CD14-positive monocyte (primary cell): ENCODE measurements at regions not wholly inside any gene's neighbourhood (a gene's known extent, or its start where the extent isn't known, plus 50 kb on each side); places are given as distances from the start of the nearest gene placed in this dataset.

Experiments
- DNase-seq, 3 donors: peaks; one replicate each; pipeline ENCODE4 v3.0.0-alpha.2; 2011 to 2022
- H2AFZ ChIP-seq: 2 replicates; pipeline ENCODE4 v1.6.0; 2012; ENCODE audit warnings: mild to moderate bottlenecking, low read depth, low read length, inconsistent platforms; ENCODE audit not compliant: insufficient read depth, poor library complexity, severe bottlenecking
- H3K27ac ChIP-seq, 2 donors: 1 replicate in 1 of 2; 2 replicates in 1 of 2; pipeline ENCODE4 v1.5.1; 2012 to 2013; ENCODE audit warnings: low read length in 2 of 2, control low read depth in 1 of 2, inconsistent platforms in 1 of 2, low read depth in 1 of 2, mild to moderate bottlenecking in 1 of 2
- H3K27me3 ChIP-seq, 2 donors: one replicate each; pipeline versions ENCODE4 v1.6.0 to v1.6.1; 2011 to 2013; ENCODE audit warnings: low read length in 2 of 2; ENCODE audit not compliant: control insufficient read depth in 2 of 2, insufficient read depth in 2 of 2
- H3K36me3 ChIP-seq, 2 donors: replicated peaks in 1 of 2; 1 replicate in 1 of 2; 2 replicates in 1 of 2; pipeline versions ENCODE4 v1.5.1 to v1.6.1; 2012 to 2013; ENCODE audit warnings: low read length in 2 of 2, control low read depth in 1 of 2, inconsistent platforms in 1 of 2, mild to moderate bottlenecking in 1 of 2; ENCODE audit not compliant: insufficient read depth in 2 of 2, control insufficient read depth in 1 of 2
- H3K4me1 ChIP-seq, 2 donors: 1 replicate in 1 of 2; 2 replicates in 1 of 2; pipeline versions ENCODE4 v1.5.1 to v1.6.1; 2012 to 2013; ENCODE audit warnings: low read length in 2 of 2, control low read depth in 1 of 2, inconsistent platforms in 1 of 2, mild to moderate bottlenecking in 1 of 2, moderate library complexity in 1 of 2; ENCODE audit not compliant: insufficient read depth in 2 of 2, control insufficient read depth in 1 of 2
- H3K4me2 ChIP-seq: replicated peaks from 2 replicates; pipeline ENCODE3; 2012; ENCODE audit warnings: low read length, moderate library complexity, mild to moderate bottlenecking; ENCODE audit not compliant: poor library complexity, severe bottlenecking; ENCODE audit errors: extremely low read depth
- H3K4me3 ChIP-seq, 3 experiments: fragments of 200-600 bp in 1 of 3; sonication (generic) in 1 of 3; replicated peaks in 1 of 3; 1 replicate in 2 of 3; 2 replicates in 1 of 3; pipeline ENCODE4 v1.5.1; 2011 to 2013; ENCODE audit warnings: low read length in 3 of 3, mild to moderate bottlenecking in 3 of 3, control low read depth in 2 of 3, low read depth in 2 of 3, inconsistent platforms in 1 of 3, moderate library complexity in 1 of 3
- H3K79me2 ChIP-seq: 2 replicates; pipeline ENCODE4 v1.6.0; 2012; ENCODE audit warnings: mild to moderate bottlenecking, control low read depth, inconsistent platforms, low read length, moderate library complexity; ENCODE audit not compliant: insufficient read depth
- H3K9ac ChIP-seq: 2 replicates; pipeline ENCODE4 v1.6.0; 2017; ENCODE audit warnings: low read length, mild to moderate bottlenecking; ENCODE audit not compliant: insufficient read depth, poor library complexity, severe bottlenecking
- H3K9me3 ChIP-seq, 2 donors: replicated peaks in 1 of 2; 1 replicate in 1 of 2; 2 replicates in 1 of 2; pipeline versions ENCODE4 v1.5.1 to v1.6.1; 2012 to 2013; ENCODE audit warnings: low read length in 2 of 2, control low read depth in 1 of 2; ENCODE audit not compliant: control insufficient read depth in 1 of 2, insufficient read depth in 1 of 2
- H4K20me1 ChIP-seq: 2 replicates; pipeline ENCODE4 v1.6.0; 2012; ENCODE audit warnings: mild to moderate bottlenecking, low read length, control low read depth, moderate library complexity; ENCODE audit not compliant: insufficient read depth
- H3K27ac Mint-ChIP-seq, 7 donors: one replicate each; pipeline ENCODE4 v1.8.0; 2020; ENCODE audit warnings: mild to moderate bottlenecking in 7 of 7, mixed read lengths in 7 of 7, moderate library complexity in 6 of 7, inconsistent platforms in 2 of 7
- H3K27me3 Mint-ChIP-seq, 3 donors: one replicate each; pipeline ENCODE4 v1.8.0; 2021 to 2022; ENCODE audit warnings: low read depth in 3 of 3, mild to moderate bottlenecking in 3 of 3, mixed read lengths in 3 of 3, moderate library complexity in 3 of 3, inconsistent platforms in 1 of 3
- H3K36me3 Mint-ChIP-seq, 2 donors: one replicate each; pipeline ENCODE4 v1.8.0; 2020; ENCODE audit warnings: mixed read lengths in 2 of 2, inconsistent platforms in 1 of 2, mild to moderate bottlenecking in 1 of 2
- H3K4me1 Mint-ChIP-seq: one replicate; pipeline ENCODE4 v1.8.0; 2020; ENCODE audit warnings: mild to moderate bottlenecking, mixed read lengths
- H3K4me3 Mint-ChIP-seq, 2 donors: one replicate each; pipeline ENCODE4 v1.8.0; 2020; ENCODE audit warnings: mild to moderate bottlenecking in 2 of 2, mixed read lengths in 2 of 2, moderate library complexity in 1 of 2
- H3K9me3 Mint-ChIP-seq, 7 donors: one replicate each; pipeline ENCODE4 v1.8.0; 2020 to 2022; ENCODE audit warnings: mixed read lengths in 7 of 7, mild to moderate bottlenecking in 6 of 7, moderate library complexity in 6 of 7, inconsistent platforms in 2 of 7
- CTCF ChIP-seq: fragments of 200-600 bp; IDR thresholded peaks from one replicate; pipeline ENCODE4 v1.8.0; 2022; ENCODE audit warnings: antibody characterized with exemption, mild to moderate bottlenecking
- WGBS: methylation state at CpG from one replicate; pipeline ENCODE4 v1.1.5; 2013; ENCODE audit warnings: missing lambda C conversion rate; ENCODE audit not compliant: insufficient coverage; 5-methylcytosine and 5-hydroxymethylcytosine counted together
- intact Hi-C, 2 donors: fragments of 100-400 bp; cut with micrococcal nuclease; formaldehyde crosslinking; loops; one replicate each; pipeline versions ENCODE4 v1.15.0 to v1.15.1; 2023

DNA sequence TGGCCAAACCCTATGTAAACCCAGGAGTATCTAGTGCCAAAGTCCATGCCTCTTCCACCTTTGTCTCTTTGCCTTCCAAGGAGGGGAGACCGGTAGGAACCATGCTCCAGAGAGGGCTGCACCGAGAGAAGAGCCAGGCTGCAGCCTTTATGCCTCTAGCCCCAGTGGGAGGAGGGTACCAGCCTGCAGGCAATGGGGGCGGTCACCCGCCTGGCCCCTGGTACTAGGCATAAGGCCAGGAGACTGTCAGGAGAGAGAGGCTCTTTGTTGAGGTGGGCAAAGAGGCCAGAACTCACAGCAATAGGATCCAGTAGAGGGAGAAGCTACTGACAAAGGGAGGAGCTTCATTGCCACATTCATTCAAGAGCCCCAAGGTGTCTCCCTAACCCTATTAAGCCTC lies 146.6 kb upstream of the PDE1C start:
- TF ChIP-seq CTCF, result no peak

GRCh38 chr7:32215697-32216096 lies 145.5 kb upstream of the PDE1C start:
- Histone ChIP-seq H3K9ac (no peak overlapping the region), H4K20me1 (no peaks in the 10 kb centered on the region), H3K4me3 (no peak overlapping the region), H3K27me3 (no peaks in the 10 kb centered on the region), H3K36me3 (no peaks in the 10 kb centered on the region), H3K9me3 (no peaks in the 10 kb centered on the region), H2AFZ (no peak overlapping the region), H3K4me2 (no peak overlapping the region), H3K79me2 (no peaks in the 10 kb centered on the region), H3K4me1 (no peaks in the 10 kb centered on the region), H3K27ac (no peak overlapping the region)
- Mint-ChIP-seq H3K4me1 (no peaks in the 10 kb centered on the region), H3K27me3 (peaks cover 2% of the 10 kb centered on the region in 3 donors), H3K36me3 (no peaks in the 10 kb centered on the region), H3K4me3 (no peak overlapping the region), H3K9me3 (no peaks in the 10 kb centered on the region), H3K27ac (no peak overlapping the region)
- WGBS, result no CpG with 5 or more reads among the region's 1 CpG
- intact Hi-C loops, result no loop called here
- DNase-seq, result no peak
- no peak for TF ChIP-seq CTCF

More for the DNA sequence above, 146.6 kb upstream of the PDE1C start:
- H3K4me1 Mint-ChIP-seq, result no peaks in the 10 kb centered on the region
- H3K27me3 Mint-ChIP-seq, result peaks cover 1 to 2% (median 2%) of the 10 kb centered on the region in 3 donors
- Histone ChIP-seq H2AFZ (no peak overlapping the region), H3K79me2 (no peaks in the 10 kb centered on the region), H3K9ac (no peak overlapping the region), H3K4me2 (no peak overlapping the region), H4K20me1 (no peaks in the 10 kb centered on the region), H3K27me3 (no peaks in the 10 kb centered on the region), H3K4me1 (no peaks in the 10 kb centered on the region), H3K36me3 (no peaks in the 10 kb centered on the region), H3K27ac (no peak overlapping the region), H3K4me3 (no peak overlapping the region), H3K9me3 (no peaks in the 10 kb centered on the region)
- no peaks in the 10 kb centered on the region for H3K9me3 Mint-ChIP-seq
- intact Hi-C loops, result no loop called here
- WGBS, result 71% methylated on average over 1 of the region's 4 CpGs
- H3K27ac Mint-ChIP-seq, result no peak overlapping the region
- H3K36me3 Mint-ChIP-seq, result no peaks in the 10 kb centered on the region
- no peak for DNase-seq
- H3K4me3 Mint-ChIP-seq, result no peak overlapping the region
